ENCODE measurements at regions not wholly inside any gene's neighbourhood (a gene's known extent, or its start where the extent isn't known, plus 50 kb on each side); places are given as distances from the start of the nearest gene placed in this dataset.
"Not testable (repeated sequence)": the region's sequence is repeated elsewhere in the genome, so short reads cannot be mapped to it uniquely, and the experiment has no call there.

DNA sequence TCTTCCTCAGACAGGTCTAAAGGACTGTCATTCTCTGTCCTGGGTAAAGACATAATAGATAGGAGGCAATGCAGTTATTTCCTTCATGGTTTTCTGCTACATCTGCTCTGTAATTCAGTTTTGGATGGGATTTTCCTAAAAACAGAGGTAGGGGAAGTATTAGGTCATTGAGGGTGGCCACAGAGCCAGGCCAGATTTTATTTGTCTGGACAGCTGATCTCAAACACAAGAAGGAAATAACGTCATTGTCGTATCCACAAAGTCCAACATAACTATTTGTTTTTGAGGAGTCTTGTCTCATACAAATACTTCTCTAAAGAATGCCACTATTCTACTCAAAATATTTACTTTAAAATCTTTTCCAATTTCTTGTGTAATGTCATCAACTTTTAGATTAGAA lies 154.8 kb upstream of the MAP2 start:
- DNase-seq (ENCODE audit: low spot score), result no peak
- TF ChIP-seq, protein P1, sequence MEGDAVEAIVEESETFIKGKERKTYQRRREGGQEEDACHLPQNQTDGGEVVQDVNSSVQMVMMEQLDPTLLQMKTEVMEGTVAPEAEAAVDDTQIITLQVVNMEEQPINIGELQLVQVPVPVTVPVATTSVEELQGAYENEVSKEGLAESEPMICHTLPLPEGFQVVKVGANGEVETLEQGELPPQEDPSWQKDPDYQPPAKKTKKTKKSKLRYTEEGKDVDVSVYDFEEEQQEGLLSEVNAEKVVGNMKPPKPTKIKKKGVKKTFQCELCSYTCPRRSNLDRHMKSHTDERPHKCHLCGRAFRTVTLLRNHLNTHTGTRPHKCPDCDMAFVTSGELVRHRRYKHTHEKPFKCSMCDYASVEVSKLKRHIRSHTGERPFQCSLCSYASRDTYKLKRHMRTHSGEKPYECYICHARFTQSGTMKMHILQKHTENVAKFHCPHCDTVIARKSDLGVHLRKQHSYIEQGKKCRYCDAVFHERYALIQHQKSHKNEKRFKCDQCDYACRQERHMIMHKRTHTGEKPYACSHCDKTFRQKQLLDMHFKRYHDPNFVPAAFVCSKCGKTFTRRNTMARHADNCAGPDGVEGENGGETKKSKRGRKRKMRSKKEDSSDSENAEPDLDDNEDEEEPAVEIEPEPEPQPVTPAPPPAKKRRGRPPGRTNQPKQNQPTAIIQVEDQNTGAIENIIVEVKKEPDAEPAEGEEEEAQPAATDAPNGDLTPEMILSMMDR (IDR thresholded peaks at IDR 0.05; ENCODE audit: borderline replicate concordance, control extremely low read depth, extremely low read depth, insufficient read depth, missing control alignments), result no peak
- in situ Hi-C loops (cut with MboI; ENCODE audit: low sequenced_read_pairs, unreplicated experiment), result no loop called here

DNA sequence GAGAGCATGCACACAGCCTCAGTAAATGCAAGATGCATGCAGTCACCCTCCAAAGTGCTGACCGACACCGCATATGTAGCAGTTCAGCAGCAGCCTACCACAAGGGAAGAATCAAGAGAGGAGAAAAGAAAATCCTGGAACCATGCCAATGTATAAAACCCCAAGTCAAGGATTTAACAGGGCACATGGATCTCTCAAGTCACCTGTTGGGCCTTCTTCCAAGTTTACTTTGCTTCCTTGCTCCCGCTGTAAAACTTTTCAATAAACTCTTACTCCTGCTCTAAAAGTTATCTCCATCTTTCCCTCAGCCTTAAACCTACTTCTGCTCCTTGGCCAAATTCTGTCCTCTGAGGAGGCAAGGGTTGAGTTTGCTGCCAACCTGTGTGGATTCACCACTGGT lies 147.8 kb upstream of the MAP2 start:
- in situ Hi-C loops (cut with MboI; ENCODE audit: low sequenced_read_pairs, unreplicated experiment), result no loop called here
- TF ChIP-seq, protein P1 (IDR thresholded peaks at IDR 0.05; ENCODE audit: borderline replicate concordance, control extremely low read depth, extremely low read depth, insufficient read depth, missing control alignments), result no peak
- DNase-seq (ENCODE audit: low spot score), result no peak

DNA sequence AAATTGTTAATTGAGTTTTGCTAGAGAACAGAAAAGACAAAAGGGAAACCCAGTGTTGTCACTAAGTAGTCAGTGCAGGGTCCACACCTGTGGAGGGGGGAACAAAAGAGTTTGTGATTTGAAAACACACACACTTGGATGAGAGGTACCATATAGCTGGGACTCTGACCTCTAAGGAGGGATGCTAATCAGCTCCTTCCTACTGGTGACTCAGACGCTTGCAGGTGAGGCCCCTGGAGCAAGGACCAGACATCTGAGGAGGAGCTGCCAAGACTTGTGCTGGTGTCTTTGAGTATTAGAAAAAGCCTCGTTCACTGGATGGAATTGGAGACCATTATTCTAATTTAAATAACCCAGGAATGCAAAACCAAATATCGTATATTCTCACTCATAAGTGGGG lies 146.4 kb upstream of the MAP2 start:
- in situ Hi-C loops (cut with MboI; ENCODE audit: low sequenced_read_pairs, unreplicated experiment), result no loop called here
- TF ChIP-seq, protein P1 (IDR thresholded peaks at IDR 0.05; ENCODE audit: borderline replicate concordance, control extremely low read depth, extremely low read depth, insufficient read depth, missing control alignments), result no peak
- DNase-seq (ENCODE audit: low spot score), result no peak

DNA sequence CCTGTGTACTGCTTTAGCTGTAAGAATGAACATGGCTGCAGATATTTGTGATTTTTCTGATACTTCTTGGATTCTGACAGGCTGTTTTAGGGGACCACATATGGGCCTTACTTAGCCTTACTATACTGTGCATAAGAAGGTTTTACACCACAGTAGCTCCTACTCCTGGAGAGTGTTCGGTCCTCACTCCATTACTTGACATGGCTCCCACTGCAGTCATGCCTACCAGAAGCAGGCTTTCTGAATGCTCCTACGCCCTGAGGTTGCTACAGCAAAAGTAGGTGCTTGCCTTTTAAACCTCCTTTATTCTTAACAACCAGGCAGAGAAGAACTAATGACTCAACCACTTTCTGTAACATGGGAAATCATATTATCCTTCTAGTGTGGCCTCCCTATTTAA lies 125.2 kb upstream of the MAP2 start:
- DNase-seq (ENCODE audit: low spot score), result no peak
- TF ChIP-seq, protein P1 (IDR thresholded peaks at IDR 0.05; ENCODE audit: borderline replicate concordance, control extremely low read depth, extremely low read depth, insufficient read depth, missing control alignments), result no peak
- in situ Hi-C loops (cut with MboI; ENCODE audit: low sequenced_read_pairs, unreplicated experiment), result no loop called here

DNA sequence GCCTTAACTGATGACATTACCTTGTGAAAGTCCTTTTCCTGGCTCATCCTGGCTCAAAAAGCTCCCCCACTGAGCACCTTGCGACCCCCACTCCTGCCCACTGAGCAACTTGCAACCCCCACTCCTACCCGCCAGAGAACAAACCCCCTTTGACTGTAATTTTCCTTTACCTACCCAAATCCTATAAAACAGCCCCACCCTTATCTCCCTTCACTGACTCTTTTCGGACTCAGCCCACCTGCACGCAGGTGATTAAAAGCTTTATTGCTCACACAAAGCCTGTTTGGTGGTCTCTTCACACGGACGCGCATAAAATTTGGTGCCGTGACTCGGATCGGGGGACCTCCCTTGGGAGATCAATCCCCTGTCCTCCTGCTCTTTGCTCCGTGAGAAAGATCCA lies 124.4 kb upstream of the MAP2 start:
- DNase-seq (ENCODE audit: low spot score); in situ Hi-C loops (cut with MboI; ENCODE audit: low sequenced_read_pairs, unreplicated experiment): not testable (repeated sequence)

DNA sequence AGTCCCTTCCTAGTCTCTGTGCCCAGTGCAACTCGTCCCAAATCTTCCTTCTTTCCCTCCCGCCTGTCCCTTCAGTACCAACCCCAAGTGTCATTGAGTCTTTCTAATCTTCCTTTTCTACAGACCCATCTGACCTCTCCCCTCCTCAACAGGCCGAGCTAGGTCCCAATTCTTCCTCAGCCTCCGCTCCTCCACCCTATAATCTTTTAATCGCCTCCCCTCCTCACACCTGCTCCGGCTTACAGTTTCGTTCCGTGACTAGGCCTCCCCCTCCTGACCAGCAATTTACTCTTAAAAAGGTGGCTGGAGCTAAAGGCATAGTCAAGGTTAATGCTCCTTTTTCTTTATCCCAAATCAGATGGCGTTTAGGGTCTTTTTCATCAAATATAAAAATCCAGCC lies 123.1 kb upstream of the MAP2 start:
- DNase-seq (ENCODE audit: low spot score); in situ Hi-C loops (cut with MboI; ENCODE audit: low sequenced_read_pairs, unreplicated experiment): not testable (repeated sequence)

DNA sequence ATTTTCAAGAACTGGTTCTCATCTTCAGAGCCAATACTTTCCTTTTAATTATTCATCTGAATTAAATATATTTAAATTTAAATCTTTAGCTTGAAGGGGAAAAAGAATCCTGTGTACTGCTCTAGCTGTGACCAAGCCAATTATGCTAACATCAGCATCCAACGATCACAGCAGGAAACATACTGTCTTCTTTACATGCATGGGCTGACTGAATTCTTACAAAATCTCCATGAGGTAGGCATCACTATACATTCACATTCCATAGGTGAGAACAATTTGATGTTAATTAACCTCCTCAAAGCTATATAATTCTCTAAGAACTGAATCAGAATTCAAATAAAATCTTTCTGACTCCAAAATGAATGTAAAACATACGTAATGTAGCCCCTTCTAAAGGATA lies 118.8 kb upstream of the MAP2 start:
- in situ Hi-C loops (cut with MboI; ENCODE audit: low sequenced_read_pairs, unreplicated experiment), result no loop called here
- TF ChIP-seq, protein P1 (IDR thresholded peaks at IDR 0.05; ENCODE audit: borderline replicate concordance, control extremely low read depth, extremely low read depth, insufficient read depth, missing control alignments), result no peak
- no peak for DNase-seq (ENCODE audit: low spot score)

DNA sequence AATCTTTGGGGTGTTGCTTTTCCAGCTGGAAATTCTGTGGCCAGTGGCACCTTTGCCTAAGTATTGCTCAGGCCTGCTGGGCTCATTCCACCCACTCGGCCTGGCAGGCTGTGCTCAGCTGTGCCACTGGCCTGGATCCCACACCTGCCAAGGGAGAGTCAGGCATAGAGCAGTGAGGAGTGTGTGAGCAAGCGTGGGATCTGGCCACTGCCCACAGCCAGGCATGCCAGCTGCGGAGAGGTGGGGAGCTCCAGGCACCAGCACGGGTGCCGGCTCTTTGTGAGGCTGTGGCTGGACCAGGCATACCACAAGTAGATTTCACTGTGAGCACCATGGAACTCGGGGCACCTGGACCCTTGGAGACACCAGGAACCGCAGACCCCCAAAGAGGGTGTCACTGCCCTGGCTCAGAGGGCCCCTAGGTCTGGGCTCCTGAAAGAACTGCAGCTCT lies 118.1 kb upstream of the MAP2 start:
- in situ Hi-C loops (cut with MboI; ENCODE audit: low sequenced_read_pairs, unreplicated experiment), result no loop called here
- TF ChIP-seq, protein P1 (IDR thresholded peaks at IDR 0.05; ENCODE audit: borderline replicate concordance, control extremely low read depth, extremely low read depth, insufficient read depth, missing control alignments), result no peak
- no peak for DNase-seq (ENCODE audit: low spot score)

Data from GM13976 (cell line).